ENCODE measurements at regions not wholly inside any gene's neighbourhood (a gene's known extent, or its start where the extent isn't known, plus 50 kb on each side); places are given as distances from the start of the nearest gene placed in this dataset.

DNA sequence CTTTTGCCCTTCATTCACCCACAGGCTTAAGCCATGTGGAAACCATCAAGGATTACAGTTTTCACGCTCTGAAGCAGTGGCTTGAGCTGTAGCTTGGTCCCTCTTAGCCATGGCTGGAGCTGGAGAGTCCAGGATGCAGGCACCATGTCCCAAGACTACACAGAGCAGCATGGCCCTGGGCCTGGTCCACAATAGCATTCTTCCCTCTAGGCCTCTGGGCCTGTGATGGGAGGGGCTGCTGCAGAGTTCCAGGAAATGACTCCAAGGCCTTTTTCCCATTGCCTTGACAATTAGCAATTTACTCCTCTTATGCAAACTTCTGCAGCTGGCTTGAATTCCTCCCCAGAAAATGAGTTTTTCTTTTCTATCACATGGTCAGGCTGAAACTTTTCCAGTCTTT, 211.3 kb downstream of the RERGL start:
- TF ChIP-seq, protein P1, sequence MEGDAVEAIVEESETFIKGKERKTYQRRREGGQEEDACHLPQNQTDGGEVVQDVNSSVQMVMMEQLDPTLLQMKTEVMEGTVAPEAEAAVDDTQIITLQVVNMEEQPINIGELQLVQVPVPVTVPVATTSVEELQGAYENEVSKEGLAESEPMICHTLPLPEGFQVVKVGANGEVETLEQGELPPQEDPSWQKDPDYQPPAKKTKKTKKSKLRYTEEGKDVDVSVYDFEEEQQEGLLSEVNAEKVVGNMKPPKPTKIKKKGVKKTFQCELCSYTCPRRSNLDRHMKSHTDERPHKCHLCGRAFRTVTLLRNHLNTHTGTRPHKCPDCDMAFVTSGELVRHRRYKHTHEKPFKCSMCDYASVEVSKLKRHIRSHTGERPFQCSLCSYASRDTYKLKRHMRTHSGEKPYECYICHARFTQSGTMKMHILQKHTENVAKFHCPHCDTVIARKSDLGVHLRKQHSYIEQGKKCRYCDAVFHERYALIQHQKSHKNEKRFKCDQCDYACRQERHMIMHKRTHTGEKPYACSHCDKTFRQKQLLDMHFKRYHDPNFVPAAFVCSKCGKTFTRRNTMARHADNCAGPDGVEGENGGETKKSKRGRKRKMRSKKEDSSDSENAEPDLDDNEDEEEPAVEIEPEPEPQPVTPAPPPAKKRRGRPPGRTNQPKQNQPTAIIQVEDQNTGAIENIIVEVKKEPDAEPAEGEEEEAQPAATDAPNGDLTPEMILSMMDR (IDR thresholded peaks at IDR 0.05) = no peak

DNA sequence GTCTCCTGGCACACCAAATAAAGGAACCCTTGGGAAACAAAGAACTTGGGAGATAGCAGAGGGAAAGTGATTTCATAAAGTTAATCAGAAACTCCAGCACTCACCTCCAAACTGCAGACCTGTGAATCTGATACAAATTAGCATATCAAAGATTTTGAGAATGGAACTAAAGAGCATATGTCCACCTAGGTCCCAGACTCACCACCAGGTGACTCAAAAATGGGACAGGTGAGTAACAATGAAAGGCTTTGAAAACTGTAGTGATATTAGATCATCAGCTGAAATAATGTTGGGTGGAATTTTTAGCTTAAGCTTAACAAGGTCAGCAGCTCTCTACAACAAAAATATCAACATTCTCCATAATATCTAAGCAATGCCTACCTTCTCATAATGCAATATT, 214.8 kb downstream of the RERGL start:
- TF ChIP-seq, protein P1 (IDR thresholded peaks at IDR 0.05) = no peak

DNA sequence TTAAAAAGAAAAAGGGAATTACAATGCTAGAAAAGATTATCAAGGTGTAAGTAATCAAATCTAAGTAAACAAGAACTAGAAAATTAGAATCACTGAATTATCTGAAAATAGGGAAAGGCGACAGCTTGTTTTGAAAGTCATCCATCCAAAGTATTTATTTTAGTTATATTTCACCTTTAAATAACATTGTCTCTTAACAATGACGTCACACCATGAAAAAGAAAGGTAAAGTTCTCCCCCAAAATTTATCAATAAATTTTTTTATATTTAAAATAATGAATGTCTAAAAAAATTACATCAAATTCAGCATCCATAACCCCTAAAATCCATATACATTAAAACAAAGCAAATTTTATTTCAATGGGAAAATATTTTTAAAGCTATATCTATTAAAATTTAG, 223.2 kb downstream of the RERGL start:
- TF ChIP-seq, protein P1 (IDR thresholded peaks at IDR 0.05) = no peak

DNA sequence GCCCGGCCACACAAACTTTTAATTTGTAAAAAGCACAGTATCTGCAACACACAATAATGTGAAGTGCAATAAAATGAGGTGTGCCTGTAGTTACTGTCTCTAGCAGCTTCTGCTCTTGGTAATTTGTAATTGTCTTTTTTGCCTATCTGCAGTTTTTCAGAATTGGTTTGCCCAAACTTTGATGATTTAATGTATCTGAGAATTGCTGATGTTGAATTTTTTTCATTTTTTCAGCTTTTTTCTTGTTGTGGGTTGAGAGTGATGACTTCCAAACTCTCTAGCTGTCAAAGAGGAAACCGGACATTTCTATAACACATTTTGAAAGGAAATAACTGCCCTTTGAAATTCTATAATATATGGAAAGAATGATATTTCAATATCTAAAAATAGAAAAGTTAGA, 236.9 kb downstream of the RERGL start:
- TF ChIP-seq, protein P1 (IDR thresholded peaks at IDR 0.05) = no peak

DNA sequence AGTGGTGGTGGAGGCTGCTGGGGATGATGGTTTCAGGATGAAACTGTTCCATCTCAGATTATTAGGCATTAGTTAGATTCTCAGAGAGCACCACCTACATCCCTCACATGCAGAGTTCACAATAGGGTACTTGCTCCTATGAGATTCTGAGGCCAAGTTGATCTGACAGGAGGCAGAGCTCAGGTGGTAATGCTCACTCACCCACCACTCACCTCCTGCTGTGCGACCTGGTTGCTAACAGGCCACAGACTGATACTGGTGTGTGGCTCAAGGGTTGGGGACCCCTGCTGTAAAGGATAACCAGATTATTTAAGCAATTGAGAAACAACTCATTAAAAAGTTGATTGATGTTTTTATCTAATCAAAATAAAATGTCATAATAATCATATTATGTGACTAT, 248.5 kb downstream of the RERGL start:
- TF ChIP-seq, protein P1 (IDR thresholded peaks at IDR 0.05) = no peak

DNA sequence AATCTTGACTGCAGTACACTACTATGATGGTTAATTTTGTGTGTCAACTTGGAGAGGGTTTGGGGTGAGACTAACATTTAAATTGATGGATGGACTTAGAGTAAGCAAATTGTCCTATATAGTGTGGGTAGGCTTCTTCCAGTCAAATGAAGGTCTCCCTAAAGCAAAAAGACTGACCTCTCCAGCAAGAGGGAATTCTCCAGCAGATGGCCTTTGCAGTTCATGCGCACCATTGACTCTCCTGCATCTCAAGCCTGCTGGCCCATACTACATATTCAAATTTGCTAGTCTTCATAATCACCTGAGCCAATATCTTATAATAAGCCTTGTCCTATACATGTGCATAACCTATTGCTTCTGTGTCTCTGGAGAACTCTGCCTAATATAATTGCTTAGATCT, 260.2 kb downstream of the RERGL start:
- TF ChIP-seq, protein P1 (IDR thresholded peaks at IDR 0.05) = no peak

DNA sequence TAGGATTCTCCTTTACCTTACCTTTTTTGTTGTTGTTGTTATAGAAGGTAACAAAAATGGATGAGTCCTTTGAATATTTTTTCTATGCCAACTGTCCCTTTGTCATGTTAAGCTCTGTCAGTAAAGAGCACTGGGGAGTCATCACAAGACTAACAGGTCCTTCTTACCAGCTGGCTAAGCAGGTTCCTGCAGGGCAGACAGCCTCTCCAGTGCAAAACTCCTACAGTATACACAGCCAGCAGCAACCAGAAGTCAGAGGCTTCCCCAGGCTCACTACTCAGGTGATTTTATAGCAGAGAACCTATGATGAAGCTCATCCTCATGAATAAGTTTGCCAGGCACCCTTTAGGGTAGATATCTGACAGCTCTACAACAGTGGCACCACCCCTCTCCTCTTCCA, 271.1 kb downstream of the RERGL start:
- TF ChIP-seq, protein P1 (IDR thresholded peaks at IDR 0.05) = no peak

DNA sequence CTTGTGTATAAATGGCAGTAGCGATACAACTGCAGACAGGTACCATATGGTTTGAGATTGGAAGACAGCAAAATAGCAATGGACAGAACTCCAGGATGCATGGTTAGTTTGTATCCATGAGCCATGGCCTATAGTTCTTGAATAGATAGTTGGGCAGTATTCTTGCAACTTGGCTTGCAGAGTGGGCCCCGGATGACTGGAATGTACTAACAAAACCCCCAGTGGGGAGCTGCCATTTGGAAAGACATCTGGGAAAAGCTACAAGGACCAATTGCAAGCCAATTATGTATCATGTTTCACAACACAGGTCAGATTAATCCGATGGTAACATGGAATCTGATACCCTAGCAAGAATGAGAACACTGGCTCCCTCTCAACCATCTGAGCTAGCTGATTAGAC, 279.6 kb downstream of the RERGL start:
- TF ChIP-seq, protein P1 (IDR thresholded peaks at IDR 0.05) = no peak

Data from LNCAP (cell line).